HEK293 (cell line): ENCODE measurements at regions not wholly inside any gene's neighbourhood (a gene's known extent, or its start where the extent isn't known, plus 50 kb on each side); places are given as distances from the start of the nearest gene placed in this dataset.

ENCODE experiments used
- ATF2 ChIP-seq: fragments of 450-650 bp; formaldehyde crosslinking; IDR thresholded peaks from 2 replicates; pipeline ENCODE4 v1.5.1; 2016; ENCODE audit warnings: missing biosample characterization, missing genetic modification characterization, low read depth
- GLIS1 ChIP-seq: fragments of 450-650 bp; formaldehyde crosslinking; IDR thresholded peaks from 2 replicates; pipeline ENCODE4 v1.5.1; 2016; ENCODE audit warnings: missing biosample characterization, missing genetic modification characterization
- HOXD13 ChIP-seq: sonication (generic); formaldehyde crosslinking; IDR thresholded peaks from 2 replicates; pipeline ENCODE4 v1.8.0; 2022; ENCODE audit warnings: missing genetic modification reagents, borderline replicate concordance
- IKZF3 ChIP-seq: fragments of 450-650 bp; IDR thresholded peaks from 2 replicates; pipeline ENCODE4 v1.5.0; 2018; ENCODE audit warnings: missing biosample characterization, mild to moderate bottlenecking, missing genetic modification characterization, moderate library complexity
- KLF1 ChIP-seq: fragments of 450-650 bp; formaldehyde crosslinking; IDR thresholded peaks from 2 replicates; pipeline ENCODE4 v1.5.1; 2016; ENCODE audit warnings: missing biosample characterization, missing genetic modification characterization
- MEIS1 ChIP-seq: sonication (generic); formaldehyde crosslinking; IDR thresholded peaks from 2 replicates; pipeline ENCODE4 v1.8.1; 2022; ENCODE audit warnings: missing genetic modification reagents, mild to moderate bottlenecking, borderline replicate concordance
- MZF1 ChIP-seq: fragments of 450-650 bp; formaldehyde crosslinking; IDR thresholded peaks from 2 replicates; pipeline ENCODE4 v1.5.1; 2017; ENCODE audit warnings: missing biosample characterization, missing genetic modification characterization, borderline replicate concordance
- PRDM1 ChIP-seq: fragments of 450-650 bp; formaldehyde crosslinking; IDR thresholded peaks from 2 replicates; pipeline ENCODE4; 2016; ENCODE audit warnings: missing biosample characterization, missing genetic modification characterization
- REPIN1 ChIP-seq: fragments of 450-650 bp; formaldehyde crosslinking; IDR thresholded peaks from 2 replicates; pipeline ENCODE4 v1.5.1; 2017; ENCODE audit warnings: missing biosample characterization, missing genetic modification characterization, low read depth
- YY2 ChIP-seq: fragments of 450-650 bp; formaldehyde crosslinking; IDR thresholded peaks from 2 replicates; pipeline ENCODE4 v1.5.1; 2016; ENCODE audit warnings: missing biosample characterization, missing genetic modification characterization
- ZIC2 ChIP-seq: fragments of 450-650 bp; formaldehyde crosslinking; IDR thresholded peaks from 2 replicates; pipeline ENCODE4 v1.5.1; 2016; ENCODE audit warnings: missing biosample characterization, missing genetic modification characterization
- ZNF155 ChIP-seq: fragments of 450-650 bp; formaldehyde crosslinking; IDR thresholded peaks from 2 replicates; pipeline ENCODE4 v1.5.1; 2016; ENCODE audit warnings: missing biosample characterization, missing genetic modification characterization
- ZNF16 ChIP-seq: fragments of 450-650 bp; formaldehyde crosslinking; IDR thresholded peaks from 2 replicates; pipeline ENCODE4 v1.5.1; 2016; ENCODE audit warnings: low read depth, missing biosample characterization, missing genetic modification characterization
- ZNF175 ChIP-seq: fragments of 450-650 bp; formaldehyde crosslinking; IDR thresholded peaks from 2 replicates; pipeline ENCODE4 v1.5.1; 2016; ENCODE audit warnings: missing biosample characterization, missing genetic modification characterization
- ZNF248 ChIP-seq: fragments of 450-650 bp; formaldehyde crosslinking; IDR thresholded peaks from 2 replicates; pipeline ENCODE4 v1.5.1; 2017; ENCODE audit warnings: missing biosample characterization, missing genetic modification characterization
- ZNF404 ChIP-seq: fragments of 450-650 bp; formaldehyde crosslinking; IDR thresholded peaks from 2 replicates; pipeline ENCODE4 v1.5.1; 2017; ENCODE audit warnings: missing biosample characterization, missing genetic modification characterization
- ZNF416 ChIP-seq: fragments of 450-650 bp; formaldehyde crosslinking; IDR thresholded peaks from 2 replicates; pipeline ENCODE4 v1.5.1; 2016; ENCODE audit warnings: missing biosample characterization, missing genetic modification characterization
- ZNF529 ChIP-seq: fragments of 450-650 bp; formaldehyde crosslinking; IDR thresholded peaks from 2 replicates; pipeline ENCODE4 v1.5.1; 2017; ENCODE audit warnings: missing genetic modification characterization, missing biosample characterization; ENCODE audit not compliant: insufficient replicate concordance
- ZNF560 ChIP-seq: fragments of 450-650 bp; formaldehyde crosslinking; IDR thresholded peaks from 2 replicates; pipeline ENCODE4 v1.5.1; 2017; ENCODE audit warnings: missing biosample characterization, missing genetic modification characterization, borderline replicate concordance
- ZNF645 ChIP-seq: fragments of 450-650 bp; formaldehyde crosslinking; IDR thresholded peaks from 2 replicates; pipeline ENCODE4; 2016; ENCODE audit warnings: missing biosample characterization, missing genetic modification characterization
- ZNF654 ChIP-seq: fragments of 450-650 bp; formaldehyde crosslinking; IDR thresholded peaks from 2 replicates; pipeline ENCODE4 v1.5.1; 2016; ENCODE audit warnings: low read depth, missing biosample characterization, missing genetic modification characterization
- ZNF664 ChIP-seq: fragments of 450-650 bp; formaldehyde crosslinking; IDR thresholded peaks from 2 replicates; pipeline ENCODE4 v1.5.1; 2016; ENCODE audit warnings: missing biosample characterization, missing genetic modification characterization
- ZNF768 ChIP-seq: fragments of 450-650 bp; formaldehyde crosslinking; IDR thresholded peaks from 2 replicates; pipeline ENCODE4 v1.5.1; 2018; ENCODE audit warnings: missing biosample characterization, mild to moderate bottlenecking, missing genetic modification characterization
- TF ChIP-seq, protein P1 (sequence below): fragments of 450-650 bp; formaldehyde crosslinking; IDR thresholded peaks from 2 replicates; pipeline ENCODE4 v1.5.1; 2016; ENCODE audit warnings: missing biosample characterization, missing genetic modification characterization
- TF ChIP-seq, protein P2 (sequence below): fragments of 450-650 bp; formaldehyde crosslinking; IDR thresholded peaks from 2 replicates; pipeline ENCODE4 v1.5.1; 2016; ENCODE audit warnings: missing biosample characterization, missing genetic modification characterization
- TF ChIP-seq, protein P3 (sequence below): fragments of 450-650 bp; formaldehyde crosslinking; IDR thresholded peaks from 2 replicates; pipeline ENCODE4 v1.5.1; 2016; ENCODE audit warnings: missing biosample characterization, missing genetic modification characterization, borderline replicate concordance
- TF ChIP-seq, protein P4 (sequence below): fragments of 450-650 bp; formaldehyde crosslinking; IDR thresholded peaks from 2 replicates; pipeline ENCODE4 v1.5.1; 2017; ENCODE audit warnings: missing biosample characterization, missing genetic modification characterization

GRCh38 chr12:124392667-124393413 is 97.9 kb downstream of the RFLNA start (continued):
- TF ChIP-seq MZF1 (tag by site-specific recombination), result no peak
- TF ChIP-seq ZNF248, result no peak
- TF ChIP-seq, protein P1, sequence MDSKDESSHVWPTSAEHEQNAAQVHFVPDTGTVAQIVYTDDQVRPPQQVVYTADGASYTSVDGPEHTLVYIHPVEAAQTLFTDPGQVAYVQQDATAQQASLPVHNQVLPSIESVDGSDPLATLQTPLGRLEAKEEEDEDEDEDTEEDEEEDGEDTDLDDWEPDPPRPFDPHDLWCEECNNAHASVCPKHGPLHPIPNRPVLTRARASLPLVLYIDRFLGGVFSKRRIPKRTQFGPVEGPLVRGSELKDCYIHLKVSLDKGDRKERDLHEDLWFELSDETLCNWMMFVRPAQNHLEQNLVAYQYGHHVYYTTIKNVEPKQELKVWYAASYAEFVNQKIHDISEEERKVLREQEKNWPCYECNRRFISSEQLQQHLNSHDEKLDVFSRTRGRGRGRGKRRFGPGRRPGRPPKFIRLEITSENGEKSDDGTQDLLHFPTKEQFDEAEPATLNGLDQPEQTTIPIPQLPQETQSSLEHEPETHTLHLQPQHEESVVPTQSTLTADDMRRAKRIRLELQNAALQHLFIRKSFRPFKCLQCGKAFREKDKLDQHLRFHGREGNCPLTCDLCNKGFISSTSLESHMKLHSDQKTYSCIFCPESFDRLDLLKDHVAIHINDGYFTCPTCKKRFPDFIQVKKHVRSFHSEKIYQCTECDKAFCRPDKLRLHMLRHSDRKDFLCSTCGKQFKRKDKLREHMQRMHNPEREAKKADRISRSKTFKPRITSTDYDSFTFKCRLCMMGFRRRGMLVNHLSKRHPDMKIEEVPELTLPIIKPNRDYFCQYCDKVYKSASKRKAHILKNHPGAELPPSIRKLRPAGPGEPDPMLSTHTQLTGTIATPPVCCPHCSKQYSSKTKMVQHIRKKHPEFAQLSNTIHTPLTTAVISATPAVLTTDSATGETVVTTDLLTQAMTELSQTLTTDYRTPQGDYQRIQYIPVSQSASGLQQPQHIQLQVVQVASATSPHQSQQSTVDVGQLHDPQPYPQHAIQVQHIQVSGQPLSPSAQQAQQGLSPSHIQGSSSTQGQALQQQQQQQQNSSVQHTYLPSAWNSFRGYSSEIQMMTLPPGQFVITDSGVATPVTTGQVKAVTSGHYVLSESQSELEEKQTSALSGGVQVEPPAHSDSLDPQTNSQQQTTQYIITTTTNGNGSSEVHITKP (tag by site-specific recombination), result peak; percentile 73
- TF ChIP-seq ZNF175 (tag by site-specific recombination), result no peak
- TF ChIP-seq, protein P2, sequence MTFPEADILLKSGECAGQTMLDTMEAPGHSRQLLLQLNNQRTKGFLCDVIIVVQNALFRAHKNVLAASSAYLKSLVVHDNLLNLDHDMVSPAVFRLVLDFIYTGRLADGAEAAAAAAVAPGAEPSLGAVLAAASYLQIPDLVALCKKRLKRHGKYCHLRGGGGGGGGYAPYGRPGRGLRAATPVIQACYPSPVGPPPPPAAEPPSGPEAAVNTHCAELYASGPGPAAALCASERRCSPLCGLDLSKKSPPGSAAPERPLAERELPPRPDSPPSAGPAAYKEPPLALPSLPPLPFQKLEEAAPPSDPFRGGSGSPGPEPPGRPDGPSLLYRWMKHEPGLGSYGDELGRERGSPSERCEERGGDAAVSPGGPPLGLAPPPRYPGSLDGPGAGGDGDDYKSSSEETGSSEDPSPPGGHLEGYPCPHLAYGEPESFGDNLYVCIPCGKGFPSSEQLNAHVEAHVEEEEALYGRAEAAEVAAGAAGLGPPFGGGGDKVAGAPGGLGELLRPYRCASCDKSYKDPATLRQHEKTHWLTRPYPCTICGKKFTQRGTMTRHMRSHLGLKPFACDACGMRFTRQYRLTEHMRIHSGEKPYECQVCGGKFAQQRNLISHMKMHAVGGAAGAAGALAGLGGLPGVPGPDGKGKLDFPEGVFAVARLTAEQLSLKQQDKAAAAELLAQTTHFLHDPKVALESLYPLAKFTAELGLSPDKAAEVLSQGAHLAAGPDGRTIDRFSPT (tag by site-specific recombination), result no peak
- TF ChIP-seq, protein P3, sequence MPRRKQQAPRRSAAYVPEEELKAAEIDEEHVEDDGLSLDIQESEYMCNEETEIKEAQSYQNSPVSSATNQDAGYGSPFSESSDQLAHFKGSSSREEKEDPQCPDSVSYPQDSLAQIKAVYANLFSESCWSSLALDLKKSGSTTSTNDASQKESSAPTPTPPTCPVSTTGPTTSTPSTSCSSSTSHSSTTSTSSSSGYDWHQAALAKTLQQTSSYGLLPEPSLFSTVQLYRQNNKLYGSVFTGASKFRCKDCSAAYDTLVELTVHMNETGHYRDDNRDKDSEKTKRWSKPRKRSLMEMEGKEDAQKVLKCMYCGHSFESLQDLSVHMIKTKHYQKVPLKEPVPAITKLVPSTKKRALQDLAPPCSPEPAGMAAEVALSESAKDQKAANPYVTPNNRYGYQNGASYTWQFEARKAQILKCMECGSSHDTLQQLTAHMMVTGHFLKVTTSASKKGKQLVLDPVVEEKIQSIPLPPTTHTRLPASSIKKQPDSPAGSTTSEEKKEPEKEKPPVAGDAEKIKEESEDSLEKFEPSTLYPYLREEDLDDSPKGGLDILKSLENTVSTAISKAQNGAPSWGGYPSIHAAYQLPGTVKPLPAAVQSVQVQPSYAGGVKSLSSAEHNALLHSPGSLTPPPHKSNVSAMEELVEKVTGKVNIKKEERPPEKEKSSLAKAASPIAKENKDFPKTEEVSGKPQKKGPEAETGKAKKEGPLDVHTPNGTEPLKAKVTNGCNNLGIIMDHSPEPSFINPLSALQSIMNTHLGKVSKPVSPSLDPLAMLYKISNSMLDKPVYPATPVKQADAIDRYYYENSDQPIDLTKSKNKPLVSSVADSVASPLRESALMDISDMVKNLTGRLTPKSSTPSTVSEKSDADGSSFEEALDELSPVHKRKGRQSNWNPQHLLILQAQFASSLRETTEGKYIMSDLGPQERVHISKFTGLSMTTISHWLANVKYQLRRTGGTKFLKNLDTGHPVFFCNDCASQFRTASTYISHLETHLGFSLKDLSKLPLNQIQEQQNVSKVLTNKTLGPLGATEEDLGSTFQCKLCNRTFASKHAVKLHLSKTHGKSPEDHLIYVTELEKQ, result no peak
- no peak for TF ChIP-seq ATF2 (tag by site-specific recombination)
- TF ChIP-seq ZNF16 (tag by site-specific recombination), result no peak
- peak; percentile 29; the same call in 1 of the 2 replicates for TF ChIP-seq KLF1 (tag by site-specific recombination)
- no peak for TF ChIP-seq ZNF654
- TF ChIP-seq ZNF768, result no peak
- no peak for TF ChIP-seq ZNF560 (tag by site-specific recombination)
- no peak for TF ChIP-seq ZNF155 (tag by site-specific recombination)
- TF ChIP-seq ZNF645 (tag by site-specific recombination), result no peak
- TF ChIP-seq GLIS1 (tag by site-specific recombination), result no peak
- TF ChIP-seq REPIN1 (tag by site-specific recombination), result no peak
- TF ChIP-seq ZNF416, result no peak
- TF ChIP-seq ZNF529, result no peak
- no peak for TF ChIP-seq MEIS1 (CRISPR knock-in tag)
- TF ChIP-seq, protein P4, sequence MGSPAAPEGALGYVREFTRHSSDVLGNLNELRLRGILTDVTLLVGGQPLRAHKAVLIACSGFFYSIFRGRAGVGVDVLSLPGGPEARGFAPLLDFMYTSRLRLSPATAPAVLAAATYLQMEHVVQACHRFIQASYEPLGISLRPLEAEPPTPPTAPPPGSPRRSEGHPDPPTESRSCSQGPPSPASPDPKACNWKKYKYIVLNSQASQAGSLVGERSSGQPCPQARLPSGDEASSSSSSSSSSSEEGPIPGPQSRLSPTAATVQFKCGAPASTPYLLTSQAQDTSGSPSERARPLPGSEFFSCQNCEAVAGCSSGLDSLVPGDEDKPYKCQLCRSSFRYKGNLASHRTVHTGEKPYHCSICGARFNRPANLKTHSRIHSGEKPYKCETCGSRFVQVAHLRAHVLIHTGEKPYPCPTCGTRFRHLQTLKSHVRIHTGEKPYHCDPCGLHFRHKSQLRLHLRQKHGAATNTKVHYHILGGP (tag by site-specific recombination), result no peak
- peak; percentile 82 for TF ChIP-seq ZIC2 (tag by site-specific recombination)
- no peak for TF ChIP-seq HOXD13
- no peak for TF ChIP-seq PRDM1 (tag by site-specific recombination)
- TF ChIP-seq IKZF3, result peak; percentile 46; the same call in 1 of the 2 replicates
- TF ChIP-seq ZNF404 (tag by site-specific recombination), result no peak
- no peak for TF ChIP-seq YY2 (tag by site-specific recombination)
- no peak for TF ChIP-seq ZNF664
